ENCODE measurements at regions not wholly inside any gene's neighbourhood (a gene's known extent, or its start where the extent isn't known, plus 50 kb on each side); places are given as distances from the start of the nearest gene placed in this dataset.
"Not testable (repeated sequence)": the region's sequence is repeated elsewhere in the genome, so short reads cannot be mapped to it uniquely, and the experiment has no call there.

DNA sequence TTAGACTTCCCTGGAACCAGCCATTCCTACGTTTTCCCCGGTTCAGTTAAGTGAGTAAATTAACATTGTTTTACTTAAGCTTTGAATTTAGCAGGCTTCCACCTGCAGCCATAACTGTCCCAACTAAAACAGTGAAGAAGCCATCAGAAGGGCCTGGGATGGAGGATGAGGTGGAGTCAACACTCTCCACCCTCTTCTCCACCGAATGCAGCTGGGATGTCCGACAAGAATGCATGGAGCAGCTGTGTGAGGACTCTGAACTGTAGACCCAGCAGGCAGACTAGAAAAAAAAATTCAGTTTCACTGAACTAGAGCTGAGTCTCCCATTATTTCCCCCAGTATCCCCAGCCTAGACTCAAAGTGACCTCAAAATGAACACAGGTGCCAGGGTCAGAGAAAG, 114.8 kb downstream of the C16orf95 start:
- H3K4me3 ChIP-seq (ENCODE audit: low read depth, low read length) = no peak overlapping the region
- DNase-seq (ENCODE audit: low read depth) = peak; percentile 68
- TF ChIP-seq, protein P1, sequence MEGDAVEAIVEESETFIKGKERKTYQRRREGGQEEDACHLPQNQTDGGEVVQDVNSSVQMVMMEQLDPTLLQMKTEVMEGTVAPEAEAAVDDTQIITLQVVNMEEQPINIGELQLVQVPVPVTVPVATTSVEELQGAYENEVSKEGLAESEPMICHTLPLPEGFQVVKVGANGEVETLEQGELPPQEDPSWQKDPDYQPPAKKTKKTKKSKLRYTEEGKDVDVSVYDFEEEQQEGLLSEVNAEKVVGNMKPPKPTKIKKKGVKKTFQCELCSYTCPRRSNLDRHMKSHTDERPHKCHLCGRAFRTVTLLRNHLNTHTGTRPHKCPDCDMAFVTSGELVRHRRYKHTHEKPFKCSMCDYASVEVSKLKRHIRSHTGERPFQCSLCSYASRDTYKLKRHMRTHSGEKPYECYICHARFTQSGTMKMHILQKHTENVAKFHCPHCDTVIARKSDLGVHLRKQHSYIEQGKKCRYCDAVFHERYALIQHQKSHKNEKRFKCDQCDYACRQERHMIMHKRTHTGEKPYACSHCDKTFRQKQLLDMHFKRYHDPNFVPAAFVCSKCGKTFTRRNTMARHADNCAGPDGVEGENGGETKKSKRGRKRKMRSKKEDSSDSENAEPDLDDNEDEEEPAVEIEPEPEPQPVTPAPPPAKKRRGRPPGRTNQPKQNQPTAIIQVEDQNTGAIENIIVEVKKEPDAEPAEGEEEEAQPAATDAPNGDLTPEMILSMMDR (conservative IDR thresholded peaks at IDR 0.05; ENCODE audit: low read depth, low read length) = no peak

DNA sequence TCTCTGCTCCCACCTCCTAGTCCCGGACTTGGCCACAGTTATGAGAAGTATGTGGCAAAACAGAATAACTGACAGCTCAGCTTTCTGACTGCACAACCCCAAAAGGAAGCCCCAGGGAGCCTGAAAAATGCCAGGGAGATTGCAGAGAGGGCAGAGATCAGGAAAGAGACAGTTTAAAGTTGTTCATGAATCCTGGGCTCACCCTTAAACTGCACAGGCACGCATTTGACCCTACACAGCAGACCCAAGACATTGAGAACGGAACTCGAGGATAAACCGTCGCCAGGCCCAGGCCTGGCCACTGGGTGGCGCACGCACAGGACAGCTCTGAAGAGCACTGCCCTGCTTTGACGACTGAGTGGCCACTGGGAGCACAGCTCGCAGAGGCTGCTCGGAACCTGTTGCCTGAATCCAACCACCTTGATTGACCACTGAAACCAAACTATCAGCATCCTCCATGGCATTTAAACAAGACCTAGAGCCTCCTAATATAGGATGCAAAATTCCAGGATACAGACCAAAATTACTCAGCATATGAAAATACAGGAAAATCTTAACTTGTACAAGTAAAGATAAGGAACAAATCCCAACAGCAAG, 114.0 kb downstream of the C16orf95 start:
- H3K4me3 ChIP-seq (ENCODE audit: low read depth, low read length) = no peak overlapping the region
- peak; percentile 98 for DNase-seq (ENCODE audit: low read depth)
- TF ChIP-seq, protein P1 (conservative IDR thresholded peaks at IDR 0.05; ENCODE audit: low read depth, low read length) = peak; percentile 99

DNA sequence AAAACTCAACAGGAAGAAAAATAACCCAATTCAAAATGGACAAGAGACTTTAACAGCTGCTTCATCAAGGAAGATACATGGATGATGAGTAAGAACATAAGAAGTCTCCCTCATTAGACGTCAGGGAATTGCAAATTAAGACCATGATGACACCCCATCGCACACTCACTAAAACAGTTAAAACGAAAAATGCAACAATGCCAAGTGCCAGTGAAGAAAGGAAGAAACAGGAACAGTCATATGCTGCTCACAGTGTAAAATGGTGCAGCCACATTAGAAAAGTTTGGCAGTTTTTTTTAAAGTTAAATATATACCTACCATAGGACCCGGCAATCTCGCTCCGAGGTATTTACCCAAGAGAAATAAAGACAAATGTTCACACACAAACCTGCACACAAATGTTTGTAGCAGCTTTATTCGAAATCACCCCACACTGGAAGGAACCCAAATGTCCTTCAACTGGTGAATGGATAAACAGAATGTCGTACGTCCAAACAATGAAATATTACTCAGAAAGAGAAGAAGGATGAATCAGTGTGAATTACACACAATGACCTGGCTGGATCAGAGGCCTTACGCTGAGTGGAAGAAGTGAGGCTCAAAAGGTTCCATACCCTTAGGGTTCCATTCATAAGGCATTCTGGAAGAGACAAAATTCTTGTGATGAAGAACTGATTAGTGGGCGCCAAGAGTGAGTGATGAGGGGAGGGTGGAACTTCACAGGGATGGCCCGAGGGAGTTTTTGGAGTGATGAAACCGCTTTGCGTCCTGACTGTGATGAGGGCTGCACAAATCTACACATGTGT, 110.3 kb downstream of the C16orf95 start:
- no peak overlapping the region for H3K4me3 ChIP-seq (ENCODE audit: low read depth, low read length)
- TF ChIP-seq, protein P1 (conservative IDR thresholded peaks at IDR 0.05; ENCODE audit: low read depth, low read length) = no peak
- peak; percentile 56 for DNase-seq (ENCODE audit: low read depth)

DNA sequence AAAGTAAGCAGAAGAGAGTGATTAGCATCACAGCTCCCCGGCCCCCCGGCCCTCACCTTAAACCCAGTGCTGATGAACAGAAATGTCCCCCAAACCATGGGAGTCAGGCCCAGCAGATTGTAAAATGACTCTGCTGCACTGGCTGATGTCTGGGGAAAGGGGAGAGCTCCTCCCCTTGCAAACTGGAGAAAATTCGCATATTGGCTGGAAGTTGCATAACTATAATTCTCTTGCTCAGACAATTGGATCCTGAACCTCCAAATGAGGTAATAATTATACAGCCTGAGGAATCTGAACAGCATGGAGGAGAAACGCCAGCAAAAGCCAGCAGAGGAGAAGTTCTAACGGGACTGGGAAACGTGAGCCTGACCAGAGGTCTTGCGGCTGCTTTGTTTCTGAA, 109.7 kb downstream of the C16orf95 start:
- H3K4me3 ChIP-seq (ENCODE audit: low read depth, low read length) = no peak overlapping the region
- peak; percentile 89 for DNase-seq (ENCODE audit: low read depth)
- TF ChIP-seq, protein P1 (conservative IDR thresholded peaks at IDR 0.05; ENCODE audit: low read depth, low read length) = no peak

DNA sequence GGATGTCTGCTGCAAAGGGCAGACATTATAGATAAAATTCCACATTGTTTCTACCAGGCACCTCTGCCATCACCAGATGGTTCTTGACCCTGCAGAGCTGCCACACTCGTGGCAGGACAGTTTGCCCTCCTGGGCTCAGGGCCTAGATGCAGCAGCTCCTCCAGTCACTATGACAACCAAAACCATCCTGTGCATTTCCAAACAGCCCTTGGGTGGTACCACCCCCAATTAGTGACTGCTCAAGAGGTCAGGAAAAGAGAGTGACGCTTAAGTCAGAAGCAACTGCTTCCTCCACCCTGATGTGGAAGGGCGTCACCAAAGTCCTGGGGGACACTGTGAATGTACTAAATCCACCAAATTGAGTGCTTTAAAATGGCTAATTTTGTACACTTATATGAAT, 109.2 kb downstream of the C16orf95 start:
- TF ChIP-seq, protein P1 (conservative IDR thresholded peaks at IDR 0.05; ENCODE audit: low read depth, low read length) = no peak
- DNase-seq (ENCODE audit: low read depth) = no peak
- no peak overlapping the region for H3K4me3 ChIP-seq (ENCODE audit: low read depth, low read length)

DNA sequence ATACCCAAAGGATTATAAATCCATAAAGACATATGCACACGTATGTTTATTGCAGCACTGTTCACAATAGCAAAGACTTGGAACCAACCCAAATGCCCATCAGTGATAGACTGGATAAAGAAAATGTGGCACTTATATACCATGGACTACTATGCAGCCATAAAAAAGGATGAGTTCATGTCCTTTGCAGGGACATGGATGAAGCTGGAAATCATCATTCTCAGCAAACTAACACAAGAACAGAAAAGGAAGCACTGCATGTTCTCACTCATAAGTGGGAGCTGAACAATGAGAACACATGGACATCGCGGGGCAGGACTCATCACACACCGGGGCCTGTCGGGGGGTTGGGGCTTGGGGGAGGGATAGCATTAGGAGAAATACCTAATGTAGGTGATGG, 108.2 kb downstream of the C16orf95 start:
- not testable (repeated sequence) for H3K4me3 ChIP-seq (ENCODE audit: low read depth, low read length); DNase-seq (ENCODE audit: low read depth)

DNA sequence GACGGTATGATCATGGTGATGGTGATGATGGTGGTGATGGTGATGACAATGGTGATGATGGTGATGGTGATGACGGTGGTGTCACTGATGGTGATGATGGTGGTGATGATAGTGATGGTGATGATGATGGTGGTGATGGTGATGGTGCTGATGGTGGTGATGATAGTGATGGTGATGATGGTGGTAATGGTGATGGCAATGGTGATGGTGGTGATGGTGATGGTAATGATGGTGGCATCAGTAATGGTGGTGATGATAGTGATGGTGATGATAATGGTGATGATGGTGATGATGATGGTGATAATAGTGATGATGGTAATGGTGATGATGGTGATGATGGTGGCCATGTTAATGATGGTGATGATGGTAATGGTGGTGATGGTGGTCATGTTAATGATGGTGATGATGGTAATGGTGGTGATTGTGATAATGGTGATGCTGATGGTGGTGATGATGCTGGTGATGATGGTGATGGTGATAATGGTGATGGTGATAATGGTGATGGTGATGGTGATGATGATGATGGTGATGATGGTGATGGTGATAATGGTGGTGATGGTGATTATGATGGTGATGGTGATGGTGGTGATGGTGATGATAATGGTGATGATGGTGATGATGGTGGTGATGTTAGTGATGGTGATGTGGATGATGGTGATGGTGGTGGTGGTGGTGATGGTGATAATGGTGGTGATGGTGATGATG, 107.2 kb downstream of the C16orf95 start:
- TF ChIP-seq, protein P1 (conservative IDR thresholded peaks at IDR 0.05; ENCODE audit: low read depth, low read length) = no peak
- DNase-seq (ENCODE audit: low read depth) = no peak
- H3K4me3 ChIP-seq (ENCODE audit: low read depth, low read length) = no peak overlapping the region
